Muscle of back (tissue), 3 donors: ENCODE measurements at regions not wholly inside any gene's neighbourhood (a gene's known extent, or its start where the extent isn't known, plus 50 kb on each side); places are given as distances from the start of the nearest gene placed in this dataset.

ENCODE experiments used
- DNase-seq, 3 donors: peaks; one replicate each; pipeline versions ENCODE4 v3.0.0 to v3.0.0-alpha.2; 2013

GRCh38 chr5:143870362-143870761 is 58.4 kb downstream of the HMHB1 start:
- DNase-seq = no peak

GRCh38 chr5:143870871-143871632 is 59.1 kb downstream of the HMHB1 start:
- no peak for DNase-seq

DNA sequence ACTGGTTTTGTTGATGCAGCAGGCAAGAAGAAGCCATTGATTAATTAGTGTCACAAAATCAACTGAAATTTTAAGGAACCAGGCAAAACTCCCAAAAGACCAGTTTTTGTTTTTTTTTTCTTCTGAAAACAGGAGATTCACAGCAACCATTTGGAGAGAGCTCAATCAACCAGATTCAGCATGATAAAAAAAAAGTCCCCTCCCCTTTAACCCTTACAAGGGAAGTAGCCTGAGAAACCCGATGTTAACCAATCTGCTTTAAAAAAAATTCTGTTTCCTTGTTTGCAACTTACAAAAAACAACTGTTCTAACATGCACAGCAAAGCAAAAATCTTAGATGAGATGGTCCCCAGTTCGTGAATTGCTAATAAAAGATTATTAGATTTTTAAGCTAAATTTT is 59.7 kb downstream of the HMHB1 start:
- no peak for DNase-seq

GRCh38 chr5:143874312-143874711 is 62.4 kb downstream of the HMHB1 start:
- peak in 2 of 3 donors; percentile 46 to 49 for DNase-seq

DNA sequence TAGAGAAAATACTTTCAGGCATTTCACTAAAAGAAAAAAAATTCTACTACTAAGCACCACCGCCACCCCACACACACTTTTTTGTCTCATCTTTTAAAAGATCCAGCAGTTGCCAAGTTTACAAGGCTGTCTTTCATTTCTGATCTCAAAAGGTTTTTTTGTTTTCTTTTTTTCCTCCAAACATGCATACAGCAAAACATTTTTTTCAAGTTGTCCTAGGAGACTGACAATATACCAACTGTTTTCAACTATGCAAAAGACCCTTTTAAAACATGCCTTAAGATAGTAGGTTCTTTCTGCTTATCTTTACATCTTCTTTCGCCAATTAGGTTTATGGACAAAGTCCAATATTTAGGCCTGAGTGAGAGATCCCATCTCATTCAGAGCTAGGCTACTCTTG is 65.2 kb downstream of the HMHB1 start:
- no peak for DNase-seq

DNA sequence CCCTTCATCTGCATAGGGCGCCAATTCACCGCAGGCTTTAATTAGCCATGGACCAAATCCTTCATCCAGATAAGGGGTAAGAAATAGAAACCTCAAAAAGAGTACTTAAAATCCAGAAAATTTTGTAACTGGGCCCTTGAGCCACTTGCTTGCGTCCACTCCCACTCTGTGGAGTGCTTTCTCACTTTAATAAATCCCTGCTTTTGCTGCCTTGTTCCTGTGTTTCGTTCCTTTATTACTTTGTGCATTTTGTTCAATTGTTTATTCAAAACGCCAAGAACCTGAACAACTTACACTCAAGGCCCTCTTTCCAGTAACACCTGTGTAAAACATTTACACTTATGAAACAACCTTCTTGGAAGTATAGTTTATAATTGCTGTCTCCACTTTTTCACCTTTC is 66.5 kb downstream of the HMHB1 start:
- no peak for DNase-seq

GRCh38 chr5:143879646-143880045 is 67.7 kb downstream of the HMHB1 start:
- DNase-seq = no peak

DNA sequence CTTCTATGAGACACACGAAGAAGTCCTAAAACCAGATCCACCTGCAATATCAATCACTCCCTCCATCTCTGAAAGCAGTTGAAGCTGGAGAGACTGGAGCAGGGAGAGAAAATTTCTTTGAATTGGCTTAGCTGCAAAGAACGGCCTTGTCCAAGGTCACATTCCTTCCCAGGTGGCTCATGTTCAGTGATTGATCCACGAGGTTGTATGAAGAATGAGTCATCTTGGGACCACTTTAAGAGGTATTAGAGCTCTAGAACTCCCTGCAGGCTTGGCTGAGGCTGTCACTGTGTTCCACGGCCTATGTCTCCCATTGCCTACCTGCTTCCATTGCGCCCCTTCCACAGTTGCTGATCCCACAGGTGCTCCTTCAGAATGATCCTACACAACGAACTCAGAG is 68.2 kb downstream of the HMHB1 start:
- DNase-seq = no peak

- no peak for DNase-seq
Measured at GRCh38 chr5:143882520-143882919, 70.6 kb downstream of the HMHB1 start.

DNA sequence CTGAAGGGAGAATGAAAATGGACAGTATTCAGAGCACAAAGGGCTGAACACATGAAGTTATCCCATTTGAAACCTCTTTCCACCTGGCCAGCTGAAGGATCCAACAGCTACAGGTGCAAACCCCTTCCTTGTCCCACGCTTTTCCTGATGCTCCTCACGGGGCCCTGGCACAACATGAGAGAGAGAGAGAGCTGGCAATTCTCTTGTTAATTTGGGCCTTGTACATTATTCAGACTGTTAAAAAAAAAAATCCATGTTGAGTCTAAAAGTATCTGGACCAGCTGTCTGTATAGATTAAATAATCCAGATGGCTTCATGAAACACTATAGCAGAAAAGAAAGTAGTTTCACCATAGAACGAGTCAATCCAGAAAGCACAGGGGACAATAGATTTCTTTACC is 74.1 kb downstream of the HMHB1 start:
- peak in 2 of 3 donors; percentile 40 to 79 for DNase-seq

DNA sequence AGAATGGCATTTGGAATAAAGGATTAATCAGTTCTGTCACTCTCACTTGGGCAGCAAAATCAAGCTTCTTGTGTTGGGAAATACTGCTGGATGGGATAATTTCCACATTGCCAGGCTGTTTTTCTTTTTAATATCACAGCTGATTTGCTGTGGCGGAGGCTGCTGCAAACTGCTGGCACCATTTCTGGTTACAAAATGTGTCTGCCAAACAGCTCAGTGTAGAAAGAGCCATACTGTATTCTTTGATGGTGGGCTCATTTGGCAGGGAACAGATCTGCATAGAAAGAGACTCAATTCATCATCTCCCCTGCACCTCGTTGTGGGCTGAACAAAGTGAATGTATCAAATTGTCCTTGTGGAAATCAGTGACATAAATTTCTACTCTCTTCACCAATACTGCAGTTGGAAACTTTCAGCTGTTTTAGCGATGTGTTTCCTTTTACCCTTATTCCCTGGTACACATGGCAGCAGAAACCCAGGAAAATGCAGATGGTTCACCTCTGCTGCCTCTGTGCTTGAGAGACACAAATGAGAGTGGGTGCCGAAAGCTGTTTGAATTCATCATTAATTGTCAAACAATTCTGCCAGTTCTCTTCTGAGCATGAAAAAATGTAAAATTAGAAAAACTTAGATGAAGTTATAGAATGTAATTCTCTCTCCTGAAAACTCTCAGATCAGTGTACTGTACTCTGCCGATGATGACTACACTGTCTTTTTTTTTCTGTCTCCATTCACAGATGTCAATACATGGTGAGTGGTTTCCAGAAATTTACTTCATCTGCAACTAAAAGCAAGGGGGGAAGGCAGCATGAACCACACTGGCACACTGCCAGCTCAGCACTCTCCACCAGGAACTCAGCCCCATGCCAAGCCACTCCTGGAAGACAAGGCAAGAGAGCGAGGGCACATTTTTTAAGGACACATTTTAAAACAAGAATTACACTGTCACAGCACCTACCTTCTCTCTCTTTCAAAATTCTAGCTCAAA is 75.0 kb downstream of the HMHB1 start:
- peak; percentile 55 to 80 (median 78) for DNase-seq

DNA sequence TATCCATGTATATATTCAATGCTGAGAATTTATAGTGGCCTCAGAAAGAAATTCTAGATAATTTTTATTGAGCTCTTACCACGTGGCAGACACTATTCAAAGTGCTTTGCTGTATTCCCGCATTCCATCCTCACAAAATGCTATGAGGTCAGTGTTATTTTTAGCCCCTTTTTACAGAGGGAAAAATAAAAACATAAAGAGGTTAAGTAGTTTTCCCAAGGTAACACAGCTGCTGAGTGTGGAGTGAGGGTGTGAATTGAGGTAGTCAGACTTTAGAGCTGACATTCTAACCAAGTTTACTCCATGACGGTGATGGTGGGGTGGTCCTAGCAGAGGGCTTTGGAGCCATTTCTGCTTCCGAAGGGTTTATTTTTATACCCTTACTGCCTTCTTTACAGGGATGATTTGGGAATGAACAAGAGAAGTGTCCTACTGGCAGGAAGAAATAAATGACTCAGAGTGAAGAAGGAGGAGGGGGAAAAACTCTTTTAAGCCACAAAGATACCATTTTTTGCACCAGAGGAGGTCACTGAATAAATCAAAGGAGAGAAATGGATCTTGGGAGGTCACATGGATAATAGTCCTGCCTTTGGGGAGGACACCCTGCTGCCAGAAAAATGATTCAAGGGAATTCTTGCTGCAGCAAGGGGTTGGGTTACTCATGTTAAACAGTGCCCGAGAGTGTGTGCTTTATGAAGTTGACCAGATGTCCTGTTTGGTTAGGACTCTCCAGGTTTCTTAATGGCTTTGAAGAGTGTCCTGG is 76.1 kb downstream of the HMHB1 start:
- peak; percentile 38 to 87 (median 71) for DNase-seq

DNA sequence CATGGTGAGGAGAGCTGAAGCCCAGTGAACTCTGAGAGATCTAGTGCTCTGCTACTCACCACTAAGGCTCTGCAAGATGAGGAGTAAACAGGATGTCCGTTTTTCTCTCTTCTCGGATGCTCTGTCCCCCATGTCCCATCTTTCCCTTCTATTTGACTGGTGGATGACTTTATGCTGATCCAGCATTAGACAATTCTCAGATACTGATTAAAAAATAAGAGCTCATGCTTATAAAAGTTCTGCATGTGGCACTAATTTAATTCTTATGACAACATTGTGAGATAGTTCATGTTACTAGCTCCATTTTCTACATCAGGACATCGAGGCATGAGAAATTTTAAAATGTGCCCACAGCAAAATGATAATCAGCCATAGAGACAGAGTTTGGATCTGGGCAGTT is 77.0 kb downstream of the HMHB1 start:
- DNase-seq = no peak

GRCh38 chr5:143889986-143890385 is 78.0 kb downstream of the HMHB1 start:
- DNase-seq = peak in 1 of 3 donors; percentile 66

GRCh38 chr5:143890487-143890886 is 78.5 kb downstream of the HMHB1 start:
- peak in 2 of 3 donors; percentile 20 to 42 for DNase-seq

- peak in 2 of 3 donors; percentile 14 to 40 for DNase-seq
Measured at GRCh38 chr5:143892271-143892670, 80.3 kb downstream of the HMHB1 start.

- no peak for DNase-seq
Measured at GRCh38 chr5:143892908-143893307, 80.9 kb downstream of the HMHB1 start.

DNA sequence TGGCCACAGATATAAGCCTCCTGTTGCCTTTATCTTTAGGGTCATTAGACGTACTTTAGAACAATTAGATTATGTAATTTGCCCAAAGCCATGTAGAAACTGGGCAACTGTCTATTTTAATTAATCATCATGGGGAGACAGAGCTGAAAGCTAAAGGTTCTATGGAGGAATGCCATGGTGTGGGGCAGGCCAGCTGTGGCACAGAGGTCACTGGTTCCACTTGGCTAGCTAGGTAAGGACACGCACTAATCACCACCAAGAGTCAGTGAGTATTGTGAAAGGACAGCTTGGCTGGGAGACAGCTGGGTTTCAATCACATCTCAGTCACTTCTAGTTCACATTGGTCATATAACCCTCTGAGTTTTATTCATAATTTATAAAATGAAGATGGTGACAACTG is 81.7 kb downstream of the HMHB1 start:
- no peak for DNase-seq

DNA sequence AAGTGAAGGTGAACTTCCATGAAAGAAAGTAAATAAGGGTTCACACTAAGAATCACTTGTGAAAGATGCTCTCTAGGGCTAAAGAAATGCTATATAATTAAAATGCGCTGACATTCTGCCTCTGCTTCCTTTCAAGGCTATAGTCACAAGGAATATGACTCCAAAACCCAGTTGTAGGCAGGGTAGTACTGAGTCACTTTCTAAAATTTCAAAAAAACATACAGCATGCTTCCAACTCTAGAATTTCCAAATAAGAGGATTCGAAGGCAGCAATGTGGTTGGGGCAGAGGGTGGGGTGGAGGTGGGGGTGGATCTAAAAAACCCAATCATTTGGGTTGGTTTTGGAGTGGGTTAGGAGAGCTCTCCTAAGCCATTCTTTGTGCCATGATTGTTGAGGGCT is 84.6 kb downstream of the HMHB1 start:
- no peak for DNase-seq

GRCh38 chr5:143896966-143897365 is 85.0 kb downstream of the HMHB1 start:
- no peak for DNase-seq

GRCh38 chr5:143898381-143898780 is 86.4 kb downstream of the HMHB1 start:
- no peak for DNase-seq
